Astrocyte of the cerebellum (primary cell): ENCODE measurements at regions not wholly inside any gene's neighbourhood (a gene's known extent, or its start where the extent isn't known, plus 50 kb on each side); places are given as distances from the start of the nearest gene placed in this dataset.
"Not testable (repeated sequence)": the region's sequence is repeated elsewhere in the genome, so short reads cannot be mapped to it uniquely, and the experiment has no call there.

ENCODE experiments used
- DNase-seq: peaks from one replicate; pipeline ENCODE4 v3.0.0-alpha.2; 2011; ENCODE audit warnings: low read depth
- H3K4me3 ChIP-seq: 2 replicates; pipeline ENCODE4 v1.5.1; 2011; ENCODE audit warnings: mild to moderate bottlenecking, low read depth, low read length, moderate library complexity
- CTCF ChIP-seq: IDR thresholded peaks from 2 replicates; pipeline ENCODE4 v1.5.1; 2012; ENCODE audit warnings: low read length, low read depth, moderate library complexity, mild to moderate bottlenecking; ENCODE audit errors: missing control alignments
- in situ Hi-C: cut with HindIII; loops from 2 replicates; pipeline ENCODE4 v1.10.0; 2017; ENCODE audit warnings: low sequenced_read_pairs

- TF ChIP-seq CTCF = no peak
- no peak for DNase-seq
- H3K4me3 ChIP-seq = no peak overlapping the region
- in situ Hi-C loops = no loop called here
These were observed 503.7 kb upstream of the IRAK1BP1 start for GRCh38 chr6:78363688-78364087.

DNA sequence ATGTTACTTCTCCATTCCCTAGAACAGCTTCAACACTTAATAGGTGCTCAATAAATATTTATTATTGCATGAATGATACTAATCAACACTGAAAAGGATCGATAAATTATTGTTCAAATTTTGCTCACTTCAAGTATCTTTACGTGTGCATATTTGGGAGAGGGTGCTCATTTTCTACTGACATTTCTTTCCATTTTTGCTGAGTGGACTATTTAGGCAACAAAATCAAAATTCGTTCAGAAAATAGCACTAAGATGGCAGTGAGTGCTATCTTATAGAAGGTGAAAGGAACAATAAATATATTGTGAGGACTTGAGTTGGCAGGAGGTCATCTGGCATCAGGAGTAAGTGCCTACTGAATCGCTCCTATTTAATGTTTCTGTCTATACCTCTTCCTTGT, 501.9 kb upstream of the IRAK1BP1 start:
- DNase-seq = no peak
- in situ Hi-C loops = no loop called here
- H3K4me3 ChIP-seq = no peak overlapping the region
- no peak for TF ChIP-seq CTCF

DNA sequence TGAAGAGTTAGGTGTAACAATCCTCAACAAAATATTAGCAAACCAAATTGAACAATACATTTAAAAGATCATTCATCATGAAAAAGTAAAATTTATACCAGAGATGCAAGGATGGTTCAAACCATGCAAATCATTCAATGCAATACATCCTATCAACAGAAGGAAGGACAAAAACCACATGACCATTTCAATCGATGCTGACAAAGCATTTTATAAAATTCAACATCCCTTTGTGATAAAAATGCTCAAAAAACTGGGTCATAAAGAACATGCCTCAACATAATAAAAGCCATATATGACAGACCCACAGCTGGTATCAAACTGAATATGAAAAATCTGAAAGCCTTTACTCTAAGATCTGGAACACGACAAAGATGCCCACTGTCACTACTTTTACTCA, 490.3 kb upstream of the IRAK1BP1 start:
- TF ChIP-seq CTCF = no peak
- H3K4me3 ChIP-seq = no peak overlapping the region
- in situ Hi-C loops = no loop called here
- DNase-seq = no peak

DNA sequence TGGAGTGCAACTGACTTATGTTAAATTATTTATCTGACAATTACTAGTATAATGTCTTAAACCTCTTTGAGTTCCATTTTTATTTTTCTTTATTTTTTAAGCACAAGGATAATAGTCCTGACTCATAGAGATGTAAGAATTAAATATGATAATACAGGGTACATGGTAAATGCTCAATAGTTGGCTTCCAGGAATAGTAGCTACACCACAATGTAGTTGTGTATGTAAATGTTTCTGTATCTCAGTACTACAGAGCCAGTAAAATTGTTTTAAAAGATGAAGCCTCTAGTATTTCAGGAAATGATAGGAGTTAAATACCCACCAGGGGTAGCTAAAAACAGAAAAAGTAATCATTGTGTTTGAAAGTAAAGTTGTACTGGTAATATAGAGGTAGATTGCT, 487.4 kb upstream of the IRAK1BP1 start:
- H3K4me3 ChIP-seq = no peak overlapping the region
- DNase-seq = no peak
- in situ Hi-C loops = no loop called here
- TF ChIP-seq CTCF = no peak

GRCh38 chr6:78380541-78380940, 486.8 kb upstream of the IRAK1BP1 start:
- no peak for TF ChIP-seq CTCF
- H3K4me3 ChIP-seq = no peak overlapping the region
- DNase-seq = no peak
- in situ Hi-C loops = no loop called here

DNA sequence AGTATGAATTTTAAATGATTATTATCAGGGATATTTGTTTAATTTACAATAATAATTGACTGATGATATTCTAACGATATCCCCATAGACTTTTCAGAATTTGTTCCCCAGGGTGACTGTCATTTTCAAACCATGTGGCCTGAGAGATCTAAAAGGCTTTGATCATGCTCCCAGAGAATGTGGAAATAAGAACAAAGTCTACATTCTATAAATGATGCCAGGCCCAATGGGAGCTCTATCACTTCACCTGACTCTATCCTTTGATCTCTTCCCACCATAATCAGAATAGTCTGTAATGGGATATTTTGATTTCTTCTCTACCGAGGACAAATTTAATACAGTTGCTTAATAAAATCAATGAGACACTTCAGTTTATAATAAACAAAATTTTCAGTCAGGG, 483.4 kb upstream of the IRAK1BP1 start:
- no peak for TF ChIP-seq CTCF
- in situ Hi-C loops = no loop called here

GRCh38 chr6:78386854-78387253, 480.5 kb upstream of the IRAK1BP1 start:
- DNase-seq, H3K4me3 ChIP-seq, in situ Hi-C loops: not testable (repeated sequence)

More for the DNA sequence above, 483.4 kb upstream of the IRAK1BP1 start:
- no peak overlapping the region for H3K4me3 ChIP-seq
- DNase-seq = no peak
